Neural crest cell (in vitro differentiated cells): ENCODE measurements at regions not wholly inside any gene's neighbourhood (a gene's known extent, or its start where the extent isn't known, plus 50 kb on each side); places are given as distances from the start of the nearest gene placed in this dataset.
A peak's percentile ranks its signal among the peaks of the same experiment; 100 is the strongest.

Experiments used
- DNase-seq: peaks from one replicate; pipeline ENCODE4 v3.0.0; 2021; ENCODE audit warnings: low read depth, mixed read lengths, low spot score
- H3K27ac Mint-ChIP-seq: one replicate; pipeline ENCODE4 v1.8.0; 2021; ENCODE audit warnings: mild to moderate bottlenecking, mixed read lengths; ENCODE audit not compliant: unreplicated experiment
- H3K27me3 Mint-ChIP-seq: 2 replicates; pipeline ENCODE4 v1.8.0; 2021; ENCODE audit warnings: low read depth, mild to moderate bottlenecking, mixed read lengths
- H3K36me3 Mint-ChIP-seq: 2 replicates; pipeline ENCODE4 v1.8.0; 2021; ENCODE audit warnings: low read depth, mild to moderate bottlenecking, mixed read lengths
- H3K4me1 Mint-ChIP-seq: 2 replicates; pipeline ENCODE4 v1.8.0; 2021; ENCODE audit warnings: mixed read lengths
- H3K4me3 Mint-ChIP-seq: one replicate; pipeline ENCODE4 v1.8.0; 2021; ENCODE audit warnings: mild to moderate bottlenecking, mixed read lengths
- H3K9me3 Mint-ChIP-seq: 2 replicates; pipeline ENCODE4 v1.8.0; 2021; ENCODE audit warnings: mixed read lengths
- CTCF ChIP-seq: fragments of 200-600 bp; sonication (generic); conservative IDR thresholded peaks from 2 replicates; pipeline ENCODE4 v1.5.0; 2021; ENCODE audit warnings: antibody characterized with exemption, mild to moderate bottlenecking

DNA sequence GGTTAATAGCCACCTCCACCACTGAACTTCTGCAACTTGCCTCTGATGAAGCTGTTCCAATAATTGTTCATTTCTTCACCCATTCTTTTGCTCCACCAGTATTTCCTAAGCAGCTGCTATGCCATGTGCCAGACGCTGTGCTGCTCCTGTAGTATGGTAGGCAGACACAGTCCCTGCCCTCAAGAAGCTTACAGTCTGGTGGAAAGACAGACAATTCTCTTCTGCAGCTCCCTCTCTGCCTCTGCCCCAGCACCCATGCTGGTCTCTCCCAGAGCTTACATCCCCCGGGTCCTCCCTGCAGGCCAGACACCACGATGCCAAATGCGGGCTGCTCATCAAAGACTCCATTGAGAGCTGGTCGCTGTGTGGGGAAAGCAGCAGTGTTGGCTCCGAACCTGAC, 111.6 kb upstream of the ESRRB start:
- H3K27me3 Mint-ChIP-seq: peaks cover under 1% of the 10 kb centered on the region
- H3K4me1 Mint-ChIP-seq: peaks cover 6% of the 10 kb centered on the region
- H3K36me3 Mint-ChIP-seq: peaks cover 3% of the 10 kb centered on the region
- TF ChIP-seq CTCF: no peak
- H3K4me3 Mint-ChIP-seq: no peak overlapping the region
- DNase-seq: no peak
- no peaks in the 10 kb centered on the region for H3K9me3 Mint-ChIP-seq
- no peak overlapping the region for H3K27ac Mint-ChIP-seq

DNA sequence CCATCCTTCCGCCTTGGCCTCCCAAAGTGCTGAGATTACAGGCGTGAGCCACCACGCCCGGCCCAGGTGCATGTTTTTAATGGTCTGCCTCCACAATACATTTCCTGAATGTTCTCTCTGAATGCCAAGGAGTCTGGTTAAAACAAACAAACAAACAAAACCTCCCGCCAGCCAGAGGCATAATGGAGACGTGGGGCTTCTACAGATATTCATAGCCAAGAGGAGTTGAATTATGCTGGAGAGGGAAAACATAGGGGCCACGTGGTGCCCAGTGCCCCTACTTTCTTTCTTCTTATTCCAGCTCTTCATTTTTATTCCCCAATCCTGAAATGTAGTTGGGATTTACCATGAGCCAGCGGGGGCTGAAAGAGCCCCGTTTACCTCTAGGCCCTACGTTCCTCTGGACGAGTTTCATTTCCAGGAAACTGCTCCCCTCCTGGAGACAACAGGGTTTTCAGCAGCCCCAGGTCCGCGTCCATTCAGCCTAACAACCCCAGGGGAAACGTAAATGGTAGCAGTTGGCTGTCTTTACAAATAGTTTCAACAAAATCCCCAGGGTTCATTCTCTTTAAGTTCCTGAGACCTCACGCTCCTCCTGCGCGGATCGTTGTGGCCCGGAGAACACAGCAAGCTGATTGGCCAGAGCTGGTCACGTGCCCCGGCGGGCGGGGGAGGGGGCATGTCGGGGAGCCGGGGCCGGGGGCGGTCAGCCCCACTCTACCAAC, 108.5 kb upstream of the ESRRB start:
- H3K36me3 Mint-ChIP-seq: peaks cover 3% of the 10 kb centered on the region
- H3K27me3 Mint-ChIP-seq: peaks cover 8% of the 10 kb centered on the region
- no peak overlapping the region for H3K4me3 Mint-ChIP-seq
- peak; percentile 24 for DNase-seq
- no peak overlapping the region for H3K27ac Mint-ChIP-seq
- TF ChIP-seq CTCF: peak; percentile 24
- no peaks in the 10 kb centered on the region for H3K9me3 Mint-ChIP-seq
- peaks cover 4% of the 10 kb centered on the region for H3K4me1 Mint-ChIP-seq

DNA sequence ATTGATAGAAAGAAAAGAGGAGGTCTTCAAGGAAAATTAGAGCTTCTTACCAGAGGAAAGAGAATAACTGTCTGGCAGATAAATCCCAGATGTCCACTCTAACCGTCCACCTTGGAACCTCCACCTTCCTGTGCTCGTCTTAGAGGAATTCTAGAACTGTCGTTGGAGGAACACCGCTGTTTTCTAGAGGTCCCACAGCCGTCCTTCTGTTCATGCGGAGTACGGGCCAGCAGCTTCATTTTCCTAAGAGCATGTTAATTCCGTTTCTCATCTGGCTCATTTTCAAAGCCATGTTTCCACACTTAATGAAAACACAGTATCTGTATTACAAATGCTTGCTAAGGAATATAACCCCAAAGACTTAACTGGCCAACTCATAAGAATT, 107.9 kb upstream of the ESRRB start:
- H3K27me3 Mint-ChIP-seq: peaks cover 13% of the 10 kb centered on the region
- H3K36me3 Mint-ChIP-seq: peaks cover 3% of the 10 kb centered on the region
- no peaks in the 10 kb centered on the region for H3K9me3 Mint-ChIP-seq
- no peak for TF ChIP-seq CTCF
- no peak overlapping the region for H3K27ac Mint-ChIP-seq
- no peak for DNase-seq
- peaks cover 4% of the 10 kb centered on the region for H3K4me1 Mint-ChIP-seq
- no peak overlapping the region for H3K4me3 Mint-ChIP-seq

DNA sequence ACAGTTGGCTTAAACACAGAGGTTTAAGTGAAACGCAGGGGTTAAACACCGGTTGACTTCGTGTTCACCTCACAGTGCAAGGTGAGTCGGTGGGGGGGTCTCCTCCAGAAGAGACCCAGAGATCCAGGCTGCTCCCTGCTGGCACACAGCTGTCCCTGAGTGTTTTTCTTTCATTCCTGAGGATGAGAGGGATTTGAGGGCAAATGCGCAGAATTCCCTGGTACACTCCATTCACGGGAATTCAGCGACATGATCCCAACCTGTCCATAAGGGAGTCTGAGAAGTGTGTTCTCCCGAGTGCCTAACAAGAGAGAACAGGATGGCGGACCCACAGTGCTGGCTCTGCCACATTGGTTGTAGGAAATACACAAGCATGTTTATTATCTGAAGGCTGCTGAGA, 107.2 kb upstream of the ESRRB start:
- peaks cover 14% of the 10 kb centered on the region for H3K27me3 Mint-ChIP-seq
- H3K4me3 Mint-ChIP-seq: no peak overlapping the region
- no peak for DNase-seq

DNA sequence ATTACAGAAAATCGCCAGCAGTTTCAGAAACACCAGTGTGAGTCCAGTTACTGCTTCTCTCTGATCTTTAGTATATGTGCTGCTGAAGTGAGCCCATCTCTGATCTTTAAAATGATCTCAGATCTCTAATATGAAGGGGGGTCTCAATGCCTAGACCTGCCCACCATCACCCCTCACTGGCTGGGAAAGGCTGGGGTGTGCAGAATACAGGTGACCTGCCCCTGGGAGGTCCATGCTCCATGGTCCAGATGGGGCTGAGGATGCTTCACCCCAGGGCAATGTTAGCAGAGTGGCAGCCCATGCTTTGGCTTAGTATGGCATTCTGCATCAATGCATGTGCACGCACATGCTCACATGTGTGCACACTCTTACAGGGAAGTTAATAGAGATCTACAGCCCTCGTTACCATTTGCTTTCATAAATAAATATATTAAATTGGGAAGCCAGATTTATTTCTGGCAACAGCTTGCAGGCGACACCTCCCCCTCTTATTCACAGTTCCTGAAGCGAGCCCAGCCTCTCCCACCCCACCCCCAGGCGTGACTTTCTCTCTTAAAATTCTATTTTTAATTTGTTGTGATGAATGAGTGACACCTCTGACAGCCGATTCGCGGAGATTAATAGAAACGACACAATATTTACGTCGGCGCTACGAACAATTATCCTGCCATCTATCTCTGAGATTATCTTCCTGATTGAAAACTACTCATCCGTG, 104.7 kb upstream of the ESRRB start:
- Mint-ChIP-seq H3K36me3 (peaks cover 2% of the 10 kb centered on the region), H3K27me3 (peaks cover 14% of the 10 kb centered on the region), H3K9me3 (peaks cover 3% of the 10 kb centered on the region), H3K4me3 (no peak overlapping the region), H3K27ac (no peak overlapping the region), H3K4me1 (peaks cover 4% of the 10 kb centered on the region)
- DNase-seq: no peak
- no peak for TF ChIP-seq CTCF

More for the DNA sequence above, 107.2 kb upstream of the ESRRB start:
- H3K9me3 Mint-ChIP-seq: no peaks in the 10 kb centered on the region
- peaks cover 4% of the 10 kb centered on the region for H3K4me1 Mint-ChIP-seq
- H3K27ac Mint-ChIP-seq: no peak overlapping the region
- H3K36me3 Mint-ChIP-seq: peaks cover 3% of the 10 kb centered on the region
- no peak for TF ChIP-seq CTCF
